Erythroblast (primary cell): ENCODE measurements at regions not wholly inside any gene's neighbourhood (a gene's known extent, or its start where the extent isn't known, plus 50 kb on each side); places are given as distances from the start of the nearest gene placed in this dataset.

Experiments used
- GATA1 ChIP-seq: IDR thresholded peaks from 2 replicates; pipeline ENCODE4 v1.6.1; 2011; ENCODE audit warnings: low read depth, mild to moderate bottlenecking, control low read depth, low read length, moderate library complexity
- POLR2A ChIP-seq: IDR thresholded peaks from 2 replicates; pipeline ENCODE4 v1.6.1; 2011; ENCODE audit warnings: mild to moderate bottlenecking, low read length

DNA sequence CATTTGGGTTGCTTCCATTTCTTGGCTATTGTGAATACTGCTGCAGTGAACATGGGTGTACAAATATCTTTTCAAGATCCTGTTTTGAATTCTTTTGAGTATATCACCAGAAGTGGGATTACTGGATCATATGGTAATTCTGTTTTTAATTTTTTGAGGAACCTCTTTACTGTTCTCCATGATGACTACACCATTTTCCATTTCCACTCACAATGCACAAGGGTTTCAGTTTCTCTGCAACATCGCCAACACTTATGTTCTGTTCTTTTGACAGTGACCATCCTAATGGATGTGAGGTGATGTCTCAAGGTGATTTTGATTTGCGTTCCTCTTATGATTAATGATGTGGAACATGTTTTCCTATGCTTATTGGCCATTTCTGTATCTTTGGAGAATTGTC, 214.4 kb upstream of the ZFP64 start:
- TF ChIP-seq POLR2A, result no peak
- no peak for TF ChIP-seq GATA1
